H1 (cell line): ENCODE measurements at regions not wholly inside any gene's neighbourhood (a gene's known extent, or its start where the extent isn't known, plus 50 kb on each side); places are given as distances from the start of the nearest gene placed in this dataset.

Experiments used
- JUN ChIP-seq: IDR thresholded peaks from 2 replicates; pipeline ENCODE4 v1.6.1; 2011; ENCODE audit warnings: low read depth, mild to moderate bottlenecking, improper control_type of control experiment, low read length
- RNF2 ChIP-seq: fragments of 200-900, 300-1000 bp; sonication (generic); IDR thresholded peaks from 2 replicates; pipeline ENCODE4 v1.7.1; 2016; ENCODE audit warnings: borderline replicate concordance, low read depth, mild to moderate bottlenecking, antibody characterized with exemption, low read length; ENCODE audit not compliant: poor library complexity, severe bottlenecking; ENCODE audit errors: missing control alignments
- TAF7 ChIP-seq: optimal IDR thresholded peaks from 2 replicates; pipeline ENCODE3; 2011; ENCODE audit warnings: low read depth, mild to moderate bottlenecking, inconsistent platforms, low read length, moderate library complexity, borderline replicate concordance
- YY1 ChIP-seq: IDR thresholded peaks from 2 replicates; pipeline ENCODE4 v1.6.1; 2011; ENCODE audit warnings: low read depth, mild to moderate bottlenecking, low read length
- TF ChIP-seq, protein P1 (sequence below): IDR thresholded peaks from 2 replicates; pipeline ENCODE4 v1.6.1; 2012; ENCODE audit warnings: low read length, inconsistent platforms
- TF ChIP-seq, protein P2 (sequence below): IDR thresholded peaks from 2 replicates; pipeline ENCODE4 v1.6.1; 2012; ENCODE audit warnings: inconsistent platforms

DNA sequence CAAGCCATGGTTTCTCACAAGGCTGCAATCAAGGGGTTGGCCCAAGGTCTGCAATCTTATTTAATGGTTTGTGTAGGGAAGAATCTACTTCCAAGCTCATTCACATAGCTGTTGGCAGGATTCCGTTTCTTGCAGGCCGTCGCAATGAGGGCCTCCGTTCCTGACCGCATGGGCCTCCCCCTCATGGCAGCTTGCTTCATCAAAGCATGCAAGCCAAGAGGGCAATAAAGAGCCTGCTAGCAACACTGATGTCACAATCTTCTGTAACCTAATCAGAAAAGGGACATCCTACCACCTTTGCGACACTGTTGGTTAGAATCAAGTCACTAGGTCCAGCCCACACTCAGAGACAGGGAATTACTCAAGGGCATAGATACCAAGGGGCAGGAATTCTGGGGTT is 95.5 kb downstream of the CCT6B start (continued):
- TF ChIP-seq, protein P1, sequence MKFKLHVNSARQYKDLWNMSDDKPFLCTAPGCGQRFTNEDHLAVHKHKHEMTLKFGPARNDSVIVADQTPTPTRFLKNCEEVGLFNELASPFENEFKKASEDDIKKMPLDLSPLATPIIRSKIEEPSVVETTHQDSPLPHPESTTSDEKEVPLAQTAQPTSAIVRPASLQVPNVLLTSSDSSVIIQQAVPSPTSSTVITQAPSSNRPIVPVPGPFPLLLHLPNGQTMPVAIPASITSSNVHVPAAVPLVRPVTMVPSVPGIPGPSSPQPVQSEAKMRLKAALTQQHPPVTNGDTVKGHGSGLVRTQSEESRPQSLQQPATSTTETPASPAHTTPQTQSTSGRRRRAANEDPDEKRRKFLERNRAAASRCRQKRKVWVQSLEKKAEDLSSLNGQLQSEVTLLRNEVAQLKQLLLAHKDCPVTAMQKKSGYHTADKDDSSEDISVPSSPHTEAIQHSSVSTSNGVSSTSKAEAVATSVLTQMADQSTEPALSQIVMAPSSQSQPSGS: no peak
- no peak for TF ChIP-seq RNF2
- no peak for TF ChIP-seq YY1
- TF ChIP-seq JUN: no peak
- no peak for TF ChIP-seq TAF7
- TF ChIP-seq, protein P2, sequence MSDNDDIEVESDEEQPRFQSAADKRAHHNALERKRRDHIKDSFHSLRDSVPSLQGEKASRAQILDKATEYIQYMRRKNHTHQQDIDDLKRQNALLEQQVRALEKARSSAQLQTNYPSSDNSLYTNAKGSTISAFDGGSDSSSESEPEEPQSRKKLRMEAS: no peak
